Panc1 (cell line): ENCODE measurements at regions not wholly inside any gene's neighbourhood (a gene's known extent, or its start where the extent isn't known, plus 50 kb on each side); places are given as distances from the start of the nearest gene placed in this dataset.

Experiments used
- POLR2AphosphoS5 ChIP-seq: IDR thresholded peaks from 2 replicates; pipeline ENCODE4 v1.6.1; 2012; ENCODE audit warnings: mild to moderate bottlenecking, low read depth, low read length, moderate library complexity
- TCF7L2 ChIP-seq: IDR thresholded peaks from 2 replicates; pipeline ENCODE4 v1.6.1; 2011; ENCODE audit warnings: mild to moderate bottlenecking, low read depth, low read length, inconsistent platforms
- TF ChIP-seq, protein P1 (sequence below): fragments of 450-650 bp; IDR thresholded peaks from 2 replicates; pipeline ENCODE4 v1.5.1; 2017; ENCODE audit warnings: mild to moderate bottlenecking
- TF ChIP-seq, protein P2 (sequence below), 2 experiments: IDR thresholded peaks; 2 replicates each; pipeline ENCODE4 v1.6.1; 2011 to 2012; ENCODE audit warnings: low read depth in 2 of 2, control low read depth in 1 of 2, low read length in 1 of 2, mild to moderate bottlenecking in 1 of 2, moderate library complexity in 1 of 2; ENCODE audit not compliant: insufficient read depth in 1 of 2

DNA sequence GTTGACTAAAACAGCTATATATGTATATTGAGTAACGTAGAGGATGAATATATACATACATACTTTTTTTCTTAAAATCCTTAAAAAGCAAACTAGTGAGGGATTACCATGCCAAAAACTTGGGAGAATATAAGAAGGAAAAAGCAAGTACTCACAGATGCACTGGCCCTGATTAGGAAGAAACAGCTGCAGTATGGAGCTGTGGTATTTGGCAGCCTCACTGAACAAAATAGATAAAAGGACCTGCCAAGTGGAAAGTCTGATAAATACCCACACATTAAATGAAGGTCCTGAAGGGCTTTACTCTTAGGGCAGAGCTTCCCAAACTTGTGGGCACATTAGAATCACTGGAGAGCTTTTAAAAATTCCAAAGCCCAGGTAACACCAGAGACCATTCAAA lies 80.6 kb downstream of the FEM1C start:
- TF ChIP-seq, protein P1, sequence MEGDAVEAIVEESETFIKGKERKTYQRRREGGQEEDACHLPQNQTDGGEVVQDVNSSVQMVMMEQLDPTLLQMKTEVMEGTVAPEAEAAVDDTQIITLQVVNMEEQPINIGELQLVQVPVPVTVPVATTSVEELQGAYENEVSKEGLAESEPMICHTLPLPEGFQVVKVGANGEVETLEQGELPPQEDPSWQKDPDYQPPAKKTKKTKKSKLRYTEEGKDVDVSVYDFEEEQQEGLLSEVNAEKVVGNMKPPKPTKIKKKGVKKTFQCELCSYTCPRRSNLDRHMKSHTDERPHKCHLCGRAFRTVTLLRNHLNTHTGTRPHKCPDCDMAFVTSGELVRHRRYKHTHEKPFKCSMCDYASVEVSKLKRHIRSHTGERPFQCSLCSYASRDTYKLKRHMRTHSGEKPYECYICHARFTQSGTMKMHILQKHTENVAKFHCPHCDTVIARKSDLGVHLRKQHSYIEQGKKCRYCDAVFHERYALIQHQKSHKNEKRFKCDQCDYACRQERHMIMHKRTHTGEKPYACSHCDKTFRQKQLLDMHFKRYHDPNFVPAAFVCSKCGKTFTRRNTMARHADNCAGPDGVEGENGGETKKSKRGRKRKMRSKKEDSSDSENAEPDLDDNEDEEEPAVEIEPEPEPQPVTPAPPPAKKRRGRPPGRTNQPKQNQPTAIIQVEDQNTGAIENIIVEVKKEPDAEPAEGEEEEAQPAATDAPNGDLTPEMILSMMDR: no peak
- no peak for TF ChIP-seq POLR2AphosphoS5
- TF ChIP-seq, protein P2, sequence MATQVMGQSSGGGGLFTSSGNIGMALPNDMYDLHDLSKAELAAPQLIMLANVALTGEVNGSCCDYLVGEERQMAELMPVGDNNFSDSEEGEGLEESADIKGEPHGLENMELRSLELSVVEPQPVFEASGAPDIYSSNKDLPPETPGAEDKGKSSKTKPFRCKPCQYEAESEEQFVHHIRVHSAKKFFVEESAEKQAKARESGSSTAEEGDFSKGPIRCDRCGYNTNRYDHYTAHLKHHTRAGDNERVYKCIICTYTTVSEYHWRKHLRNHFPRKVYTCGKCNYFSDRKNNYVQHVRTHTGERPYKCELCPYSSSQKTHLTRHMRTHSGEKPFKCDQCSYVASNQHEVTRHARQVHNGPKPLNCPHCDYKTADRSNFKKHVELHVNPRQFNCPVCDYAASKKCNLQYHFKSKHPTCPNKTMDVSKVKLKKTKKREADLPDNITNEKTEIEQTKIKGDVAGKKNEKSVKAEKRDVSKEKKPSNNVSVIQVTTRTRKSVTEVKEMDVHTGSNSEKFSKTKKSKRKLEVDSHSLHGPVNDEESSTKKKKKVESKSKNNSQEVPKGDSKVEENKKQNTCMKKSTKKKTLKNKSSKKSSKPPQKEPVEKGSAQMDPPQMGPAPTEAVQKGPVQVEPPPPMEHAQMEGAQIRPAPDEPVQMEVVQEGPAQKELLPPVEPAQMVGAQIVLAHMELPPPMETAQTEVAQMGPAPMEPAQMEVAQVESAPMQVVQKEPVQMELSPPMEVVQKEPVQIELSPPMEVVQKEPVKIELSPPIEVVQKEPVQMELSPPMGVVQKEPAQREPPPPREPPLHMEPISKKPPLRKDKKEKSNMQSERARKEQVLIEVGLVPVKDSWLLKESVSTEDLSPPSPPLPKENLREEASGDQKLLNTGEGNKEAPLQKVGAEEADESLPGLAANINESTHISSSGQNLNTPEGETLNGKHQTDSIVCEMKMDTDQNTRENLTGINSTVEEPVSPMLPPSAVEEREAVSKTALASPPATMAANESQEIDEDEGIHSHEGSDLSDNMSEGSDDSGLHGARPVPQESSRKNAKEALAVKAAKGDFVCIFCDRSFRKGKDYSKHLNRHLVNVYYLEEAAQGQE (IDR thresholded peaks at IDR 0.05; ENCODE audit: insufficient read depth in 1 of 2, low read depth in 2 of 2, low read length in 1 of 2): no peak
- TF ChIP-seq TCF7L2: no peak
